ENCODE measurements at regions not wholly inside any gene's neighbourhood (a gene's known extent, or its start where the extent isn't known, plus 50 kb on each side); places are given as distances from the start of the nearest gene placed in this dataset.
"Not testable (repeated sequence)": the region's sequence is repeated elsewhere in the genome, so short reads cannot be mapped to it uniquely, and the experiment has no call there.

DNA sequence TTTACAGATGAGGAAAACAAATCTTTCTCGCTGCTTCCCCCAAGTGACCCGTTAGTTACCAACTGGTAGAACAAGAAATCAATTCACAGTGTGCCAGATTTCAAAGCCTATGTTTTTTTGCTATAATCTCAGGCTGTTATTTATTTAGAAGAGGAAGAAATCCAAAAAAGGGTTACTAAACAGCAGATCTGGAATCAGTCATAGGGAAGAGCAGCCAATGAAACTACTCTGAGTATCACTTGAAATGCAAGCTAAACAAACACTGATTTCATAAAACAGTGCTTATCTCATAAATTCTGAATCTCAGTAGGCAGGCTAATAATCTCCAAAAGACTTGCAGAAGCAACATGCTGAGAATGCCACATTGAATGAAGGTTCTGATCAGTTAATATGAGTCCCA is 829.5 kb upstream of the ACO1 start:
- no peak overlapping the region for H3K4me3 ChIP-seq
- in situ Hi-C loops (cut with MboI; ENCODE audit: low pct_unique_long_range_greater_than_20kb in 2 of 9, low sequenced_read_pairs in 9 of 9, unreplicated experiment in 9 of 9), result no loop called here
- no peak overlapping the region for H3K27ac ChIP-seq
- ATAC-seq (replicated peaks in 6 of 8), result no peak
- no peaks in the 10 kb centered on the region for H3K4me1 ChIP-seq (replicated peaks in 1 of 2)
- WGBS, 10 experiments, result 0 to 100% (median 47%) methylated on average over 1 to 2 of the region's 2 CpGs; no CpG with 5 or more reads in 2 of the 10 experiments

DNA sequence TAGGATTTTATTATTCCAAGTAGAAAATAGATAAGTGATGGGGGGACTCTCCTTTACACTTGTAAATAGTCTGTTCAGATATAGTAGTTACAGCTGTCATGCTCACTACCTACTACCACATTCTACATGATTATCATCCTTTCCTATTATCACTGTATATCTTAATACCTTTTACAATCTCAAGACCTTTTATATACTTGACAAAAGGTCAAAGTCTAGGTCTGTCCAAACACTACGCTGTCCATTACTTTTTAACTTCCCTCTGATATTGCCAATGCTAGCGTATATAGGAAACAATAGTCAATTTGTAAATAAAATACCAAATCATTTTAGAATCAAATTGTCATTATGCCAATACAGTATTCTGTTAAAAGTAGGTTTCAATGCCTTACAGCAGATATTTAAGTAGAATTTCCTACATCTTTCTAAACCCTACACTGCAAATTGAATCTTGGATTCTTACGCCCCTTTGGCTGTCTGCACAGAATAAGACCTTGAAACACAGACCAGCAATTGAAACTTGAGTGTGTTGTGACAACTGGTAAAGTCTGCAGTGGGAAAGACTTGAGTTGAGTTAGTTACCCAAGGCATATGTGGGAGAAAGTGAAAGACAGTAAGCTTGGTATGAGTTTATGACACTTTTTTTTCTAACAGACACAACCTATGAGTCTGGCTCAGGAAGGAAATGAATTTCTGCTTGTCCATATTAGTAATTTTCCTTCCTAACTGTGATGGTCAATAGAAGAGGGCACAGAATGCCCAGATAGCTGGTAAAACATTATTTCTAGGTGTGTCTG is 827.6 kb upstream of the ACO1 start:
- ATAC-seq (replicated peaks in 6 of 8), result no peak
- no peaks in the 10 kb centered on the region for H3K4me1 ChIP-seq (replicated peaks in 1 of 2)
- no peak overlapping the region for H3K4me3 ChIP-seq
- no peak overlapping the region for H3K27ac ChIP-seq
- WGBS, 10 experiments, result 7 to 100% (median 93%) methylated on average over 2 to 3 of the region's 3 CpGs
- in situ Hi-C loops (cut with MboI; ENCODE audit: low pct_unique_long_range_greater_than_20kb in 2 of 9, low sequenced_read_pairs in 9 of 9, unreplicated experiment in 9 of 9), result no loop called here

DNA sequence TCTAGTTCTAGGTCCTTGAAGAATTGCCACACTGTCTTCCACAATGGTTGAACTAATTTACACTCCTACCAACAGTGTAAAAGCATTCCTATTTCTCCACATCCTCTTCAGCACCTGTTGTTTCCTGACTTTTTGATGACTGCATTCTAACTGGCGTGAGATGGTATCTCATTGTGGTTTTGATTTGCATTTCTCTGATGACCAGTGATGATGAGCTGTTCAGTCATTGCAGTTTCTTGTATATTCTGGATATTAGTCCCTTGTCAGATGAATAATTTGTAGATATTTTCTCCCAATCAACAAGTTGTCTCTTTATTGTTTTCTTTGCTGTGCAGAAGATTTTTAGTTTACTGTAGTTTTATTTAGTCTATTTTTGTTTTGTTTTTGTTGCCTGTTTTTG is 812.3 kb upstream of the ACO1 start:
- H3K27ac ChIP-seq; ATAC-seq (replicated peaks in 6 of 8); H3K4me1 ChIP-seq (replicated peaks in 1 of 2); in situ Hi-C loops (cut with MboI; ENCODE audit: low pct_unique_long_range_greater_than_20kb in 2 of 9, low sequenced_read_pairs in 9 of 9, unreplicated experiment in 9 of 9); H3K4me3 ChIP-seq: not testable (repeated sequence)
- 0 to 100% (median 83%) methylated on average over 1 of the region's 1 CpG; no CpG with 5 or more reads in 5 of the 10 experiments for WGBS, 10 experiments

DNA sequence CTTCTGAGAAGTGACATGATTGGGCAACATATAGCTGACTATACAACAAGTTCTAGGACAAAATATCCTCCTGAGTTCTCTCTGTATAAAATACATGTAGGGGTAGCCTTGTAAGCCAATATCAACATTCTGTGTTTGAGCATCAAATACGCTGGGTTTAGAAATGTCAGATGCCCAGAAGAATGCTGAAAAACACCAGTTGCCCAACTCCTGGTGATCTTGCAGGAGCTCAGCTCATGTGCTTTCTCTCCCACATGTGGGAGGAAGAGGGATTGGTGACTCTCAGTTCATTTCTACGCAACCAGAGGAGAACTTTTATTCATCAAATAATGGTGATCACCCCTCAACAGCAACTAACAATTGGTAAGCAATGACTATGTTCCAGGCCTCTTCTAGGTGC is 810.9 kb upstream of the ACO1 start:
- Histone ChIP-seq H3K4me3 (no peak overlapping the region), H3K27ac (no peak overlapping the region), H3K4me1 (replicated peaks in 1 of 2) (no peaks in the 10 kb centered on the region)
- no peak for ATAC-seq (replicated peaks in 6 of 8)
- 0 to 100% (median 83%) methylated on average over 1 to 2 of the region's 2 CpGs; no CpG with 5 or more reads in 2 of the 10 experiments for WGBS, 10 experiments
- in situ Hi-C loops (cut with MboI; ENCODE audit: low pct_unique_long_range_greater_than_20kb in 2 of 9, low sequenced_read_pairs in 9 of 9, unreplicated experiment in 9 of 9), result no loop called here

DNA sequence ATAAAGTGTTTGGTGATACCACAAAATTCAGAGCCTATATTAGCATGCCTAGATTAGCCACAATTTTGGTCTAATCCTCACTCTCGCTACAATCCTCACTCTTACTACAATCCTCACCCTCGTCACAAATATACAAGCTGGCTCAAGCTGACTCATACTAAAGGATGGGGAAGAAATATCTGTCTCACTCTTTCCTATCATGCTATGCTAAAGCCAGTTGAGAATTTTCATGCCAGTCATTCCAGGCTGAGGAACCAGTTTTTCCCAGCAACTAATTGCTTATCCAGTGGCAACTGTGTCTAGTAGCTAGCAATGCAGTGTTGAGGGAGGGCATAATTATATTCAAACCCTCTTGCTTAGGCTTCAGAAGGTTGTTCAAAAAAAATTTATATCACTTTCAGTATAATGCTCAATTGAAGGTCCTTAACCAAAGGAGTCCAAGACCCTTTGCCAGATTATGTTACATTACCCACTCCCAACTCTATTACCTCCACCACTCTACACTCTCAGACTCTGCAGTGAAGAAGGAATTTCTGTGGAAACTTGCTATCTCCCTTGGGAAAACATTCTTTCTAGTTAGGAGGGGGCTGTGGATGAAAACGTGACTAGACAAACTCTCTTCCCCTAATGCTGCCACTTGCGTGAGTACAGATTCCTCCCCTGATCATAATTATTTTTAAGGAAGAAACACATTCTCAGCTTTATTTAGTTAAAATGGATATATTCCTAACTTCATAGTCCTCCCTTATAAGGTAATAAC is 810.3 kb upstream of the ACO1 start:
- Histone ChIP-seq H3K4me1 (replicated peaks in 1 of 2) (no peaks in the 10 kb centered on the region), H3K27ac (no peak overlapping the region)

DNA sequence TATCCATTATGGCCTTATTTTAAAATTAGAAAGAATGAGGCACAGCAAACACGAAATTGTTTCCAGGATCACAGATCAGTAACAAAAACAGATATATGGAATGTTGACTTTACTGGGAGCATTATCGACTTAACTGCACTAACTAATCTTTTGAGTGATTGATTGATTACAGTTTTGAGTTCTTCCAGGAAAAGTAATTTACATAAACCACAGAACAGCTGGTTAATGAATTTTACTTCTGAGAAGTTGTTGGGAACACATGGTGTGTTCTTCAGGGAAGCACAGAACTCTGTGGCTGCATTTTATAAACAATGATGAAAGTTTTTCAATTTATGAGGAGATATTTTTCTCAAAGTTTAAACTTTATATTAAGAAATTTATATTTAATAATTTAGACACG is 802.4 kb upstream of the ACO1 start:
- 0 to 91% (median 75%) methylated on average over 1 to 3 of the region's 3 CpGs for WGBS, 10 experiments
- no peak for ATAC-seq (replicated peaks in 6 of 8)
- no peaks in the 10 kb centered on the region for H3K4me1 ChIP-seq (replicated peaks in 1 of 2)
- H3K27ac ChIP-seq, result no peak overlapping the region
- in situ Hi-C loops (cut with MboI; ENCODE audit: low pct_unique_long_range_greater_than_20kb in 2 of 9, low sequenced_read_pairs in 9 of 9, unreplicated experiment in 9 of 9), result no loop called here
- H3K4me3 ChIP-seq, result no peak overlapping the region

More for the DNA sequence above, 810.3 kb upstream of the ACO1 start:
- 0 to 100% (median 68%) methylated on average over 1 to 4 of the region's 4 CpGs; no CpG with 5 or more reads in 1 of the 10 experiments for WGBS, 10 experiments
- in situ Hi-C loops (cut with MboI; ENCODE audit: low pct_unique_long_range_greater_than_20kb in 2 of 9, low sequenced_read_pairs in 9 of 9, unreplicated experiment in 9 of 9), result no loop called here
- no peak overlapping the region for H3K4me3 ChIP-seq
- peak in 2 of 8 experiments; percentile 44 to 96 for ATAC-seq (replicated peaks in 6 of 8)

DNA sequence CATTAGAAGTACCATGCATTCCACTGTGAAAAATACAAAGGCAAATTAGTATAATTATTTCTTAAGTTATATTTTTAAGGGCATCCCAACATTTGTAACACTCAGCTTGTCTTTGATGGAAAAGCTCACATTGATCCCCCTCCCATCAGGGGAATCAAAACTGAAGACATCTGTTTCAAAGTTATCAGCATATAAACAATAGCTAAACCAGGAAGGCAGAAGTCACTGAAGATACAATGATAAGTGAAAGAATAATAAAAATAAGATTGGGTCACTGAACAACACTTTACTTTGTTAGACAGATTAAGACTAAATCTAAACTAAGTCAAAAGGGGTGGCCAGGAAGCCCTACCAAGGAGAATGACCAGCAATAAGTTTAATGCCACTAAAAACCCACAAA is 801.9 kb upstream of the ACO1 start:
- in situ Hi-C loops (cut with MboI; ENCODE audit: low pct_unique_long_range_greater_than_20kb in 2 of 9, low sequenced_read_pairs in 9 of 9, unreplicated experiment in 9 of 9), result no loop called here
- no peak overlapping the region for H3K27ac ChIP-seq
- no peaks in the 10 kb centered on the region for H3K4me1 ChIP-seq (replicated peaks in 1 of 2)
- H3K4me3 ChIP-seq, result no peak overlapping the region
- ATAC-seq (replicated peaks in 6 of 8), result no peak

DNA sequence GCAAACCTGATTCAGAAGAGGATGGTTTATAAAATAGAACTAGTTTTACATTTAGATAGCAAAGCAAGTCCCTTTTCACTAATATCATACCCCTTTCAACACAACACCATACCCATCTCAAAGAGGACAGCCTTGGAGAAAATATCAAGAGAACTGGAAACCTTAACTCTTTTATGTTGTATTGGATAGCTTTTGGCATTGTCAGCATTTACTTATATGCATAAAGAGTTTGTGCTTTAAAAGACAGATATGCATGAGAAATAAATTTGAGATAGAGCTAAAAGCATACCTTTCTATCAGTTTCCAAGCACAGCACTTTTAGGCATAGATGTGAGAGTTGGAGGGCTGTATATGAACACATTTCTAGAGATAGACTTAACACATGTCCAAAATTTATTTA is 799.3 kb upstream of the ACO1 start:
- in situ Hi-C loops (cut with MboI; ENCODE audit: low pct_unique_long_range_greater_than_20kb in 2 of 9, low sequenced_read_pairs in 9 of 9, unreplicated experiment in 9 of 9), result no loop called here
- Histone ChIP-seq H3K27ac (no peak overlapping the region), H3K4me3 (no peak overlapping the region), H3K4me1 (replicated peaks in 1 of 2) (no peaks in the 10 kb centered on the region)
- no peak for ATAC-seq (replicated peaks in 6 of 8)

DNA sequence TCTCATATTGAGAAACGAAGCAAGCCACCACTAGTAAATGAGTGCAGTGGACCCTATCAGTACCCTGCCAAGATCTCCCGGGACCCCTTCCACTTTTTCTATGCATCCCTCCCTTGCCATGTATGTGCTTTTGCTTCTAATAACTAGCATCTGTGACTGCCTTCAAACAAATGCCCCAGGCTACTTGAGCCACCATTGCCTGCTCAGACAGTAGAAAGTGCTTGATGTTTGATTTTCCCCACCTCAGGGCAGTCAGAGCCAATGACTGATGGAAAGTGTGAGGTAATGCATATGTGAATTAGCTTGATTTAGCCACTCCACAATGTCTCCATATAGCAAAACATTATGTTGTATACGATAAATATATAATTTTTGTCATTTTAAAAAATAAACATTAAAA is 797.3 kb upstream of the ACO1 start:
- ATAC-seq (replicated peaks in 6 of 8), result peak in 1 of 8 experiments; percentile 30
- 0 to 88% (median 61%) methylated on average over 1 to 3 of the region's 3 CpGs; no CpG with 5 or more reads in 2 of the 10 experiments for WGBS, 10 experiments
- in situ Hi-C loops (cut with MboI; ENCODE audit: low pct_unique_long_range_greater_than_20kb in 2 of 9, low sequenced_read_pairs in 9 of 9, unreplicated experiment in 9 of 9), result no loop called here
- Histone ChIP-seq H3K27ac (no peak overlapping the region), H3K4me1 (replicated peaks in 1 of 2) (no peaks in the 10 kb centered on the region), H3K4me3 (no peak overlapping the region)

DNA sequence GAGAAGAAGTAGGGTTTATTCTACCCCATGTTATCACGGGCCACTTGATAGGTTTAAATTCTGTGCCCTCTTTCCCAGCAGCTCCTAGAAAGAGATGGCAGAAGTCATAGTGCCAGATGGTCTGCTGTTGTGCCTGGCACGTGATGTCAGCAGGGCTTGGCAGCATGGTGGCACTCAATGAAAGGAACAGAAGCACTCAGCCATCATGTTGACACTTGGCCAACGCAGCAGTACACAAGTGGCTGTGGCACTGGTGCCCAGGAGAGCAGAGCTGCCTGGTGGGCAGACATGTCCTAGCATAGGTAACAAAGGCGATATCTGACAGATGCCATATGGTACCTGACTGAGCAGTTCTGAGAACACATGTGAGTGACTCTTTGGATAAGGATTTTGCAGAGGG is 796.4 kb upstream of the ACO1 start:
- ATAC-seq (replicated peaks in 6 of 8), result no peak
- no peak overlapping the region for H3K27ac ChIP-seq
- in situ Hi-C loops (cut with MboI; ENCODE audit: low pct_unique_long_range_greater_than_20kb in 2 of 9, low sequenced_read_pairs in 9 of 9, unreplicated experiment in 9 of 9), result no loop called here
- 0 to 100% (median 60%) methylated on average over 1 to 3 of the region's 4 CpGs for WGBS, 10 experiments
- H3K4me1 ChIP-seq (replicated peaks in 1 of 2), result no peaks in the 10 kb centered on the region
- H3K4me3 ChIP-seq, result no peak overlapping the region

DNA sequence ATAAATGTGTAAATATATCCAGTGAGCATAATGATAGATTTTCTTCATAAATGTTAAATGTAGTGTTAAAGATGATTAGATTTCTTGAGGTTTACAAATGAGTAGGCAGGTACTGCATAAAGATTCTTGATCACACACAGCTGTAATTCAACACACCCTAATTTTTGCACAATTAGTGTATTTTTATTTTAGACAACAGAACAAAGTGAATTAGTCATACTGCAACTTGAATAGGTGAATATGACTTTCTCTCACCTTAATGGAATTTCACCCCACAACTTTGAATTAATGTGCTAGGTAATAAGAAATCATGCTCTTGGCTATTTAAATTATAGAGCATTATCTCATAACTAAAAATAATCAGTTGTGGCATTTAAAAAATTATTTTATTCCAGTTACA is 795.7 kb upstream of the ACO1 start:
- ATAC-seq (replicated peaks in 6 of 8), result no peak
- Histone ChIP-seq H3K4me1 (replicated peaks in 1 of 2) (no peaks in the 10 kb centered on the region), H3K27ac (no peak overlapping the region), H3K4me3 (no peak overlapping the region)
- in situ Hi-C loops (cut with MboI; ENCODE audit: low pct_unique_long_range_greater_than_20kb in 2 of 9, low sequenced_read_pairs in 9 of 9, unreplicated experiment in 9 of 9), result no loop called here

DNA sequence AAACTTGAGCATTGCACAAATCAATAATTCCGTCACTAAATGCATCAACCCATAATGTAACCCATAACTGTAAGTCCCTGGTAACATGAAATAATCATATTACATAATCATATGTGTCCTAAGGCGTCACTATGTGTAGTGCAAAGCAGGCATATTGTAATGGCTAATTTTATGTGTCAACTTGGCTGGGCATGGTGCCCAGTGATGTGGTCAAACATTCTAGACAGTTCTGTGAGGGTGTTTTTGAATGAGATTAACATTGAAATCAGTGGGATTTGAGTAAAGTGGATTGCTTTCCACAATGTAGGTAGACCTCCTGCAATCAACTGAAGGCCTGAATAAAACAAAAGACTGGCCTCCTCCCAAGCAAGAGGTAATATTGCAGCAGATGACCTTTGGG is 794.4 kb upstream of the ACO1 start:
- in situ Hi-C loops (cut with MboI; ENCODE audit: low pct_unique_long_range_greater_than_20kb in 2 of 9, low sequenced_read_pairs in 9 of 9, unreplicated experiment in 9 of 9), result no loop called here
- 0 to 92% (median 52%) methylated on average over 1 to 2 of the region's 2 CpGs; no CpG with 5 or more reads in 2 of the 10 experiments for WGBS, 10 experiments
- H3K4me1 ChIP-seq (replicated peaks in 1 of 2), result no peaks in the 10 kb centered on the region
- no peak overlapping the region for H3K4me3 ChIP-seq
- H3K27ac ChIP-seq, result no peak overlapping the region
- peak in 2 of 8 experiments; percentile 23 to 45 for ATAC-seq (replicated peaks in 6 of 8)

DNA sequence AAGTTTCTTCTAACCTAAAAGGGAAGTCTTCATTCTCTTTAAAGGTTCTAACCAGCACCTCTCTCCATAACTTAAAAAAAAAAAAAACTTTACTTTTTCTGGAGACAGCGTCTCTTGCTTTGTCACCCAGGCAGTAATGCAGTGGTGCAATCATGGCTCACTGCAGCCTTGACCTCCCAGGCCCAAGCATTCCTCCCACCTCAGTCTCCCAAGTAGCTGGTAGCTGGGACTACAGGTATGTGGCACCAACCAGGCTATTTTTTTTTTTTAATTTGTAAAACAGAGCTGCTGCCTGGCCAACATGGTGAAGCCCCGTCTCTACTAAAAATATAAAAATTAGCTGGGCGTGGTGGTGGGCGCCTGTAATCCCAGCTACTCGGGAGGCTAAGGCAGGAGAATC is 787.4 kb upstream of the ACO1 start:
- in situ Hi-C loops (cut with MboI; ENCODE audit: low pct_unique_long_range_greater_than_20kb in 2 of 9, low sequenced_read_pairs in 9 of 9, unreplicated experiment in 9 of 9); H3K27ac ChIP-seq; H3K4me3 ChIP-seq; H3K4me1 ChIP-seq (replicated peaks in 1 of 2): not testable (repeated sequence)
- WGBS, 10 experiments, result 0 to 100% (median 51%) methylated on average over 1 to 5 of the region's 5 CpGs; no CpG with 5 or more reads in 3 of the 10 experiments
- peak in 1 of 8 experiments; percentile 62 for ATAC-seq (replicated peaks in 6 of 8)

DNA sequence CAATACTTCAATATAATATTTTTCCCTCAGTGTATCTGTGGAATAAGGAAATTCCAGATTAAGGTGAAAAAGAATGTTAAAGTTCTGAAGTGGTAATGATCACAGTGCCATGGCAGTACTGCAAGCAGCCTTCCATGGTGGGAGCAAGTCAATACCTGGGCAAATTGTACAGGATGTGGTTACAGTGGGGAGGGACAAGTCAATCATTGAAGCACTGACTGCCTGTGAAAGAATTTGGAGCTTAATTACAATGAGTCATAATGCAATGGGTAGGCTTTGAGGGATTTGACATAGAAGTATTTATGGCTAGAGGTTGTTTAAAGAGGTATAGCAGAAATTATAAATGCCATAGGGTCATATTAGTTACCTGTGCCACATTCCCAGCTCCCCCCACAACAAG is 786.5 kb upstream of the ACO1 start:
- Histone ChIP-seq H3K4me3 (no peak overlapping the region), H3K4me1 (replicated peaks in 1 of 2) (no peaks in the 10 kb centered on the region), H3K27ac (no peak overlapping the region)
- in situ Hi-C loops (cut with MboI; ENCODE audit: low pct_unique_long_range_greater_than_20kb in 2 of 9, low sequenced_read_pairs in 9 of 9, unreplicated experiment in 9 of 9), result no loop called here
- no peak for ATAC-seq (replicated peaks in 6 of 8)

All from motor neuron (in vitro differentiated cells).